B cell (primary cell): ENCODE measurements at regions not wholly inside any gene's neighbourhood (a gene's known extent, or its start where the extent isn't known, plus 50 kb on each side); places are given as distances from the start of the nearest gene placed in this dataset.

Experiments
- EZH2 ChIP-seq: IDR thresholded peaks from 2 replicates; pipeline ENCODE4 v1.6.1; 2012; ENCODE audit warnings: borderline replicate concordance, low read depth, mild to moderate bottlenecking, moderate library complexity, low read length; ENCODE audit not compliant: insufficient read depth, poor library complexity, severe bottlenecking
- TF ChIP-seq, protein P1 (sequence below): fragments of 200-600 bp; IDR thresholded peaks from one replicate; pipeline ENCODE4 v1.8.0; 2022; ENCODE audit warnings: antibody characterized with exemption, mild to moderate bottlenecking

DNA sequence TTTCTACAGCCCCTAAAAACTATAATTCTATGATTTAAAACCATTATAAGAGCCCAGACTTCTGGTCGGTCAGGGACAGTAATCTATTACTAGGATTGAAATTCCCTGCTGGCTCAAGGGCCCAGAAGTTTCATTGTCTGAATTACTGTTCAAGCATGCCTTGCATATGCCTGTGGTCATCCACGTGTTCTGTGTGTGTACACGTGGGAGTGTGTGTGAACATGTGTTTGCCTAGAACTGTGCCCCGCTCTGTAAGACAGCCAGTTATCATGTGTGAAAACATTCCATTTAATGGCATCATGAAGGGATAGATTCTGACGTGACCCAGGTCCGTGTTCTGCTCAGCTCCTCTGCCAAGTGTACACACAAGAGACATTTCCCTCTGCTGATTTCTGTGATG, 189.3 kb upstream of the NECTIN1 start:
- TF ChIP-seq, protein P1, sequence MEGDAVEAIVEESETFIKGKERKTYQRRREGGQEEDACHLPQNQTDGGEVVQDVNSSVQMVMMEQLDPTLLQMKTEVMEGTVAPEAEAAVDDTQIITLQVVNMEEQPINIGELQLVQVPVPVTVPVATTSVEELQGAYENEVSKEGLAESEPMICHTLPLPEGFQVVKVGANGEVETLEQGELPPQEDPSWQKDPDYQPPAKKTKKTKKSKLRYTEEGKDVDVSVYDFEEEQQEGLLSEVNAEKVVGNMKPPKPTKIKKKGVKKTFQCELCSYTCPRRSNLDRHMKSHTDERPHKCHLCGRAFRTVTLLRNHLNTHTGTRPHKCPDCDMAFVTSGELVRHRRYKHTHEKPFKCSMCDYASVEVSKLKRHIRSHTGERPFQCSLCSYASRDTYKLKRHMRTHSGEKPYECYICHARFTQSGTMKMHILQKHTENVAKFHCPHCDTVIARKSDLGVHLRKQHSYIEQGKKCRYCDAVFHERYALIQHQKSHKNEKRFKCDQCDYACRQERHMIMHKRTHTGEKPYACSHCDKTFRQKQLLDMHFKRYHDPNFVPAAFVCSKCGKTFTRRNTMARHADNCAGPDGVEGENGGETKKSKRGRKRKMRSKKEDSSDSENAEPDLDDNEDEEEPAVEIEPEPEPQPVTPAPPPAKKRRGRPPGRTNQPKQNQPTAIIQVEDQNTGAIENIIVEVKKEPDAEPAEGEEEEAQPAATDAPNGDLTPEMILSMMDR = no peak
- no peak for TF ChIP-seq EZH2
